ENCODE measurements at regions not wholly inside any gene's neighbourhood (a gene's known extent, or its start where the extent isn't known, plus 50 kb on each side); places are given as distances from the start of the nearest gene placed in this dataset.

DNA sequence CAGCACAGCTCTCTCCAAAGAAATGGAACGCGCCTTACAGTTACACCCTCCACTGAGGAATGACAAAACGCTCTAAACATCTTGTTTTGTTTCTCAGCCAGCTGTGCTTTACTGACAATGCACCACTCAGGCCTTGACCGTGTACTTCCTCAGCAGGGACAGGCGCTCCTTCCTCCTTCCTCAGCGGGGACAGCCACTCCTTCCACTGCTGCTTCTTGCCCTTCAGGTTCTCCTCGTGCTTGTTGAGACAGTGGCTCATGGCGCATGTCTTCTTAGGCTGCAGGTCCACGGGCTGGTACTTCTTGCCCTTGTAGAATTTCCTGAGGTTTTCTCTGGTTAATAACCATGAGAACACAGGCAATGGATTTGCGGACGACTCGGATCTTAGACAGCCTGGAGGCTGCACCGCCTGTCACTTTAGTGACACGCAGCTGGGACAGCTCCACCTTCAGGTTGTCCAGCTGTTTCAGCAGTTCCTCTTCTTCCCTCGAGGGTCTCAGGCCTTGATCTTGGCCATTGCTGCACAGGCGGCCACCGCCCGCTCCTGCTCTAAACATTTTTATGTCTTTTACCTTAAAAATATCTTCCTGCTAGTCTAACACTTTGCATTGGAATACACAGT lies 613.8 kb downstream of the BRD1 start:
- intact Hi-C loops (cut with micrococcal nuclease) = no loop called here
- no peak overlapping the region for H3K4me2 ChIP-seq (ENCODE audit: low read length)
- ChIA-PET CTCF (no interaction called here), POLR2A (no interaction called here), RAD21 (ENCODE audit: low non-redundant PET in 1 of 2, low total read pairs in 2 of 2, uncharacterized antibody in 2 of 2, unreplicated experiment in 2 of 2) (no interaction called here)
- no peaks in the 10 kb centered on the region for H3K4me1 ChIP-seq (ENCODE audit: control insufficient read depth in 1 of 2, insufficient read depth in 2 of 2, low read length in 2 of 2)
- no peaks in the 10 kb centered on the region for H4K20me1 ChIP-seq (ENCODE audit: insufficient read depth)
- H3K9ac ChIP-seq (ENCODE audit: low read length) = no peak overlapping the region
- no peak overlapping the region for H2AFZ ChIP-seq (ENCODE audit: low read depth, low read length, poor library complexity, severe bottlenecking)
- peaks cover 14% of the 10 kb centered on the region; the same call in 1 of the 2 replicates for H3K27me3 ChIP-seq (ENCODE audit: insufficient read depth, low read length)
- no peak for TF ChIP-seq EZH2 (IDR thresholded peaks at IDR 0.05)
- TF ChIP-seq, protein P1, sequence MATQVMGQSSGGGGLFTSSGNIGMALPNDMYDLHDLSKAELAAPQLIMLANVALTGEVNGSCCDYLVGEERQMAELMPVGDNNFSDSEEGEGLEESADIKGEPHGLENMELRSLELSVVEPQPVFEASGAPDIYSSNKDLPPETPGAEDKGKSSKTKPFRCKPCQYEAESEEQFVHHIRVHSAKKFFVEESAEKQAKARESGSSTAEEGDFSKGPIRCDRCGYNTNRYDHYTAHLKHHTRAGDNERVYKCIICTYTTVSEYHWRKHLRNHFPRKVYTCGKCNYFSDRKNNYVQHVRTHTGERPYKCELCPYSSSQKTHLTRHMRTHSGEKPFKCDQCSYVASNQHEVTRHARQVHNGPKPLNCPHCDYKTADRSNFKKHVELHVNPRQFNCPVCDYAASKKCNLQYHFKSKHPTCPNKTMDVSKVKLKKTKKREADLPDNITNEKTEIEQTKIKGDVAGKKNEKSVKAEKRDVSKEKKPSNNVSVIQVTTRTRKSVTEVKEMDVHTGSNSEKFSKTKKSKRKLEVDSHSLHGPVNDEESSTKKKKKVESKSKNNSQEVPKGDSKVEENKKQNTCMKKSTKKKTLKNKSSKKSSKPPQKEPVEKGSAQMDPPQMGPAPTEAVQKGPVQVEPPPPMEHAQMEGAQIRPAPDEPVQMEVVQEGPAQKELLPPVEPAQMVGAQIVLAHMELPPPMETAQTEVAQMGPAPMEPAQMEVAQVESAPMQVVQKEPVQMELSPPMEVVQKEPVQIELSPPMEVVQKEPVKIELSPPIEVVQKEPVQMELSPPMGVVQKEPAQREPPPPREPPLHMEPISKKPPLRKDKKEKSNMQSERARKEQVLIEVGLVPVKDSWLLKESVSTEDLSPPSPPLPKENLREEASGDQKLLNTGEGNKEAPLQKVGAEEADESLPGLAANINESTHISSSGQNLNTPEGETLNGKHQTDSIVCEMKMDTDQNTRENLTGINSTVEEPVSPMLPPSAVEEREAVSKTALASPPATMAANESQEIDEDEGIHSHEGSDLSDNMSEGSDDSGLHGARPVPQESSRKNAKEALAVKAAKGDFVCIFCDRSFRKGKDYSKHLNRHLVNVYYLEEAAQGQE (IDR thresholded peaks at IDR 0.05; ENCODE audit: low read depth) = no peak
- no peak for TF ChIP-seq SRF (IDR thresholded peaks at IDR 0.05; ENCODE audit: low read depth)
- TF ChIP-seq ZNF274 (IDR thresholded peaks at IDR 0.05; ENCODE audit: low read depth, low read length) = no peak
- TF ChIP-seq, protein P2, sequence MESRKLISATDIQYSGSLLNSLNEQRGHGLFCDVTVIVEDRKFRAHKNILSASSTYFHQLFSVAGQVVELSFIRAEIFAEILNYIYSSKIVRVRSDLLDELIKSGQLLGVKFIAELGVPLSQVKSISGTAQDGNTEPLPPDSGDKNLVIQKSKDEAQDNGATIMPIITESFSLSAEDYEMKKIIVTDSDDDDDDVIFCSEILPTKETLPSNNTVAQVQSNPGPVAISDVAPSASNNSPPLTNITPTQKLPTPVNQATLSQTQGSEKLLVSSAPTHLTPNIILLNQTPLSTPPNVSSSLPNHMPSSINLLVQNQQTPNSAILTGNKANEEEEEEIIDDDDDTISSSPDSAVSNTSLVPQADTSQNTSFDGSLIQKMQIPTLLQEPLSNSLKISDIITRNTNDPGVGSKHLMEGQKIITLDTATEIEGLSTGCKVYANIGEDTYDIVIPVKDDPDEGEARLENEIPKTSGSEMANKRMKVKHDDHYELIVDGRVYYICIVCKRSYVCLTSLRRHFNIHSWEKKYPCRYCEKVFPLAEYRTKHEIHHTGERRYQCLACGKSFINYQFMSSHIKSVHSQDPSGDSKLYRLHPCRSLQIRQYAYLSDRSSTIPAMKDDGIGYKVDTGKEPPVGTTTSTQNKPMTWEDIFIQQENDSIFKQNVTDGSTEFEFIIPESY (IDR thresholded peaks at IDR 0.05; ENCODE audit: extremely low read depth, insufficient replicate concordance, low read length) = no peak
- TF ChIP-seq FOSL1 (IDR thresholded peaks at IDR 0.05; ENCODE audit: low read depth) = no peak
- TF ChIP-seq CEBPB (IDR thresholded peaks at IDR 0.05; ENCODE audit: low read depth) = no peak
- TF ChIP-seq POLR2AphosphoS5 (IDR thresholded peaks at IDR 0.05; ENCODE audit: low read depth, low read length) = no peak
- no peak for TF ChIP-seq EZH2phosphoT487 (IDR thresholded peaks at IDR 0.05; ENCODE audit: borderline replicate concordance)
- TF ChIP-seq, protein P3, sequence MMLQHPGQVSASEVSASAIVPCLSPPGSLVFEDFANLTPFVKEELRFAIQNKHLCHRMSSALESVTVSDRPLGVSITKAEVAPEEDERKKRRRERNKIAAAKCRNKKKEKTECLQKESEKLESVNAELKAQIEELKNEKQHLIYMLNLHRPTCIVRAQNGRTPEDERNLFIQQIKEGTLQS (IDR thresholded peaks at IDR 0.05) = no peak
- TF ChIP-seq TCF7L2 (IDR thresholded peaks at IDR 0.05; ENCODE audit: borderline replicate concordance, extremely low read depth, insufficient read depth, insufficient read length) = no peak
- no peak for TF ChIP-seq POLR2A (IDR thresholded peaks at IDR 0.05; ENCODE audit: borderline replicate concordance, extremely low read depth, insufficient read depth, insufficient read length)
- TF ChIP-seq, protein P4, sequence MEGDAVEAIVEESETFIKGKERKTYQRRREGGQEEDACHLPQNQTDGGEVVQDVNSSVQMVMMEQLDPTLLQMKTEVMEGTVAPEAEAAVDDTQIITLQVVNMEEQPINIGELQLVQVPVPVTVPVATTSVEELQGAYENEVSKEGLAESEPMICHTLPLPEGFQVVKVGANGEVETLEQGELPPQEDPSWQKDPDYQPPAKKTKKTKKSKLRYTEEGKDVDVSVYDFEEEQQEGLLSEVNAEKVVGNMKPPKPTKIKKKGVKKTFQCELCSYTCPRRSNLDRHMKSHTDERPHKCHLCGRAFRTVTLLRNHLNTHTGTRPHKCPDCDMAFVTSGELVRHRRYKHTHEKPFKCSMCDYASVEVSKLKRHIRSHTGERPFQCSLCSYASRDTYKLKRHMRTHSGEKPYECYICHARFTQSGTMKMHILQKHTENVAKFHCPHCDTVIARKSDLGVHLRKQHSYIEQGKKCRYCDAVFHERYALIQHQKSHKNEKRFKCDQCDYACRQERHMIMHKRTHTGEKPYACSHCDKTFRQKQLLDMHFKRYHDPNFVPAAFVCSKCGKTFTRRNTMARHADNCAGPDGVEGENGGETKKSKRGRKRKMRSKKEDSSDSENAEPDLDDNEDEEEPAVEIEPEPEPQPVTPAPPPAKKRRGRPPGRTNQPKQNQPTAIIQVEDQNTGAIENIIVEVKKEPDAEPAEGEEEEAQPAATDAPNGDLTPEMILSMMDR (IDR thresholded peaks at IDR 0.05 in 2 of 3, conservative IDR thresholded peaks at IDR 0.05 in 1 of 3; ENCODE audit: borderline replicate concordance in 1 of 3, insufficient read depth in 1 of 3, low read depth in 2 of 3, low read length in 2 of 3) = no peak
- TF ChIP-seq RAD21 (IDR thresholded peaks at IDR 0.05; ENCODE audit: low read depth) = no peak
- TF ChIP-seq, protein P5, sequence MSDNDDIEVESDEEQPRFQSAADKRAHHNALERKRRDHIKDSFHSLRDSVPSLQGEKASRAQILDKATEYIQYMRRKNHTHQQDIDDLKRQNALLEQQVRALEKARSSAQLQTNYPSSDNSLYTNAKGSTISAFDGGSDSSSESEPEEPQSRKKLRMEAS (IDR thresholded peaks at IDR 0.05) = no peak
- no peak for TF ChIP-seq ELF1 (IDR thresholded peaks at IDR 0.05; ENCODE audit: borderline replicate concordance, low read depth)
- TF ChIP-seq EGR1 (IDR thresholded peaks at IDR 0.05; ENCODE audit: low read depth) = no peak
- TF ChIP-seq ZFX (IDR thresholded peaks at IDR 0.05) = no peak
- TF ChIP-seq CBX3 (IDR thresholded peaks at IDR 0.05; ENCODE audit: low read depth) = no peak
- TF ChIP-seq JUND (IDR thresholded peaks at IDR 0.05) = no peak
- BruUV-seq (replicated peaks) = no TSS peak
- H3K9me2 ChIP-seq (ENCODE audit: insufficient read depth) = no peaks in the 10 kb centered on the region
- H3K27ac ChIP-seq (ENCODE audit: low read depth, low read length) = no peak overlapping the region
- H3K36me3 ChIP-seq (ENCODE audit: control insufficient read depth in 1 of 2, insufficient read depth in 2 of 2, low read length in 2 of 2) = no peaks in the 10 kb centered on the region
- no peak overlapping the region for H3K4me3 ChIP-seq (replicated peaks in 1 of 2; ENCODE audit: low read depth in 1 of 2, low read length in 2 of 2)
- DNase-seq (ENCODE audit: low read depth, low spot score) = no peak
- H3K9me3 ChIP-seq (ENCODE audit: control insufficient read depth in 1 of 2, insufficient read depth in 1 of 2, low read depth in 1 of 2, low read length in 2 of 2) = no peaks in the 10 kb centered on the region; a peak in 1 of 4 replicates
- ATAC-seq = no peak
- no peaks in the 10 kb centered on the region for H3K79me2 ChIP-seq (ENCODE audit: insufficient read depth, low read length)
